ENCODE measurements at regions not wholly inside any gene's neighbourhood (a gene's known extent, or its start where the extent isn't known, plus 50 kb on each side); places are given as distances from the start of the nearest gene placed in this dataset.

DNA sequence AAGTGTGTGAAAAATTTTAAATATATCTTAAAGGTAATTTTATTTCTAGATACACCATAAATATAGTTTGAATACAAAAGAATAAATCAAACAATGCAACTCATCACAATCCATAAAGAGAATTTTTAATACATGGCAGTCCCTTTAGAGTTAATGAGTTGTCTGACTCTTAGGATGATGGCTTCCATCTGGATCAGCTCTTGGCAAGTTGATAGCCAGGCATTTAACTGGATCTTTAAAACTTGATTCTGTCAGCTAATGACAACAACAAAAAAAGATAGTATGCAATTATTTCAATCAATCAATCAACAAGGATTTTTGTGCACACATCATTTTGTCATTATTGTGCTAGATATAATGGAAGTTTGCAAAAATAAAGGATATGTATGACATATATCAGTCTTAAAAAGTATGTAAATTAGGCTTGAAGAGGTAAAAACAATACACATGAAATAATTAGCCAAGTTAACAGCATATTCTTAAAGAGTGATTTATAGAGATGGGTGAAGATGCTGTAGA, 174.9 kb upstream of the PCDH18 start:
- TF ChIP-seq, protein P1, sequence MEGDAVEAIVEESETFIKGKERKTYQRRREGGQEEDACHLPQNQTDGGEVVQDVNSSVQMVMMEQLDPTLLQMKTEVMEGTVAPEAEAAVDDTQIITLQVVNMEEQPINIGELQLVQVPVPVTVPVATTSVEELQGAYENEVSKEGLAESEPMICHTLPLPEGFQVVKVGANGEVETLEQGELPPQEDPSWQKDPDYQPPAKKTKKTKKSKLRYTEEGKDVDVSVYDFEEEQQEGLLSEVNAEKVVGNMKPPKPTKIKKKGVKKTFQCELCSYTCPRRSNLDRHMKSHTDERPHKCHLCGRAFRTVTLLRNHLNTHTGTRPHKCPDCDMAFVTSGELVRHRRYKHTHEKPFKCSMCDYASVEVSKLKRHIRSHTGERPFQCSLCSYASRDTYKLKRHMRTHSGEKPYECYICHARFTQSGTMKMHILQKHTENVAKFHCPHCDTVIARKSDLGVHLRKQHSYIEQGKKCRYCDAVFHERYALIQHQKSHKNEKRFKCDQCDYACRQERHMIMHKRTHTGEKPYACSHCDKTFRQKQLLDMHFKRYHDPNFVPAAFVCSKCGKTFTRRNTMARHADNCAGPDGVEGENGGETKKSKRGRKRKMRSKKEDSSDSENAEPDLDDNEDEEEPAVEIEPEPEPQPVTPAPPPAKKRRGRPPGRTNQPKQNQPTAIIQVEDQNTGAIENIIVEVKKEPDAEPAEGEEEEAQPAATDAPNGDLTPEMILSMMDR (IDR thresholded peaks at IDR 0.05): no peak
- Histone ChIP-seq H3K27me3 (no peaks in the 10 kb centered on the region), H3K4me1 (peaks cover 0 to 3% of the 10 kb centered on the region in 2 donors), H3K4me3 (no peak overlapping the region), H3K36me3 (no peaks in the 10 kb centered on the region), H3K27ac (no peak overlapping the region), H3K9me3 (no peaks in the 10 kb centered on the region)
- no peak for DNase-seq (ENCODE audit: low spot score)

GRCh38 chr4:137705171-137705783, 173.0 kb upstream of the PCDH18 start:
- DNase-seq (ENCODE audit: low spot score): no peak
- Histone ChIP-seq H3K36me3 (no peaks in the 10 kb centered on the region), H3K27me3 (no peaks in the 10 kb centered on the region), H3K9me3 (no peaks in the 10 kb centered on the region), H3K27ac (peak overlapping the region in 1 of 2 donors; percentile 61), H3K4me1 (peaks cover 0 to 3% of the 10 kb centered on the region in 2 donors), H3K4me3 (no peak overlapping the region)
- TF ChIP-seq, protein P1 (IDR thresholded peaks at IDR 0.05): no peak

- no peak overlapping the region for H3K4me3 ChIP-seq
- TF ChIP-seq, protein P1 (IDR thresholded peaks at IDR 0.05): no peak
- H3K27me3 ChIP-seq: no peaks in the 10 kb centered on the region
- no peaks in the 10 kb centered on the region for H3K36me3 ChIP-seq
- H3K27ac ChIP-seq: no peak overlapping the region
- peaks cover 0 to 3% of the 10 kb centered on the region in 2 donors for H3K4me1 ChIP-seq
- no peak for DNase-seq (ENCODE audit: low spot score)
- no peaks in the 10 kb centered on the region for H3K9me3 ChIP-seq
These were observed 170.9 kb upstream of the PCDH18 start for GRCh38 chr4:137703195-137703594.

- Histone ChIP-seq H3K27ac (no peak overlapping the region), H3K27me3 (no peaks in the 10 kb centered on the region)
These were observed 170.2 kb upstream of the PCDH18 start for GRCh38 chr4:137702512-137702911.

GRCh38 chr4:137701401-137701800, 169.1 kb upstream of the PCDH18 start:
- TF ChIP-seq, protein P1 (IDR thresholded peaks at IDR 0.05): no peak
- H3K4me1 ChIP-seq: peaks cover 0 to 3% of the 10 kb centered on the region in 2 donors
- DNase-seq (ENCODE audit: low spot score): no peak
- no peaks in the 10 kb centered on the region for H3K27me3 ChIP-seq
- no peaks in the 10 kb centered on the region for H3K9me3 ChIP-seq
- no peak overlapping the region for H3K4me3 ChIP-seq
- no peak overlapping the region for H3K27ac ChIP-seq
- no peaks in the 10 kb centered on the region for H3K36me3 ChIP-seq

More at GRCh38 chr4:137702512-137702911, 170.2 kb upstream of the PCDH18 start:
- no peaks in the 10 kb centered on the region for H3K36me3 ChIP-seq
- H3K4me1 ChIP-seq: peaks cover 0 to 3% of the 10 kb centered on the region in 2 donors
- TF ChIP-seq, protein P1 (IDR thresholded peaks at IDR 0.05): no peak
- no peaks in the 10 kb centered on the region for H3K9me3 ChIP-seq
- DNase-seq (ENCODE audit: low spot score): no peak
- H3K4me3 ChIP-seq: no peak overlapping the region

DNA sequence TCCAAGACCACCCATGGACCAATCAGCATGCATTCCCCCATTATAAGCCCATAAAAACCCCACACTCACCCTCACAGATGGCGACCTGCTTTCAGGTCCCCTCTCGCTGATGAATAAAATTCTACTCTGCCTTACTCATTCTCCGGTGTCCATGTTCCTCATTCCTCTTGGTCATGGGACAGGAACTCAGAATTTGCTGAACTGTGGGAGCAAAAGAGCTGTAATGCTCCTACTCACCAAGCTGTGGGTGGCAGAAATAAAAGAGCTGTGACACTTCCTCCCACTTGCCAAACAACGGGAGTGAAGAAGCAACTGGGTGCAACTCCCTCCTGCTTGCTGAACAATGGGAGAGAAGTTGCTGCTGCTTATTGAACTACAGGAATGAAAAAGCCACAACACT, 168.5 kb upstream of the PCDH18 start:
- Histone ChIP-seq H3K4me3 (no peak overlapping the region), H3K27me3 (no peaks in the 10 kb centered on the region), H3K9me3 (no peaks in the 10 kb centered on the region), H3K27ac (no peak overlapping the region), H3K36me3 (no peaks in the 10 kb centered on the region), H3K4me1 (peaks cover 0 to 3% of the 10 kb centered on the region in 2 donors)
- TF ChIP-seq, protein P1 (IDR thresholded peaks at IDR 0.05): no peak
- no peak for DNase-seq (ENCODE audit: low spot score)
